AML-193 (cell line): ENCODE measurements at regions not wholly inside any gene's neighbourhood (a gene's known extent, or its start where the extent isn't known, plus 50 kb on each side); places are given as distances from the start of the nearest gene placed in this dataset.

Experiments
- DNase-seq, 2 experiments: peaks; one replicate each; lab custom pipeline; 2025; lab: John Stamatoyannopoulos, UW

DNA sequence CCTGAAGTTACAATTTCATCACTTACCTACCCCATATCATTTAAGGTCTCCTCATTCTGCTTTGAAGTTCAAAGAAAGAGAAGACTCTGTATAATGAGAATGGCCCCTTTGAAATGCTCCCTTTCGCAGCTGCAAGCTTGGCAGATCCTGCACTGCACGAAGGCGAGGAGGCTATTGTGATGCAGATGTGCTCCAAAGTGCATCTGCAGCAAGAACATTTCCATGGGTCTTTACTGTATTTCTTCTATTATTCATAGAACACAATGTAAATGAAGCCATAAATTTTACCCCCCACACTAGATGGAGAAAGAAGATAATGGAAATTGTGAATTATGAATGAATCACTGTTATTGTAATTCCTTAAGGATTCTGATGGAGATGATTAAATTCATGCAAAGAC lies 178.7 kb downstream of the CHD9NB start:
- DNase-seq: no peak

DNA sequence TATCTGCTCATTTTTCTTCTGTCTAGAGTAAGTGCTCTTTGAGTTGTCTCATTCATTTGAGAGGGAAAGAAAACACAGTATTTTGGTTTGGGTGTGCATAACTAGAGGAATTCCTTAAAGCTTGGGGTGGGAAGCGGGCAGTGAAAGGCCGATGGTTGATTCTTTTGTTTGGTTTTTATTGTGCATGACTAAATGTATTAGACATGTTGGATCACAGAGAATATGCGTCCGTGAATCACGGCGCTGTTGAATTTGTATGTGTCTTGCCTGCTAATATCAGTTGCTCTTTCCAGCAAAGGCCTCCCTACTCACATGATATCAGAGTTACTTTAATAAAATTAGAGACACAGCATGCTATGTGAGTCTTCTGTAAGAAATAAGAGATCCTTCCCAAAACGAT lies 180.0 kb downstream of the CHD9NB start:
- no peak for DNase-seq

- DNase-seq: no peak
These were observed 181.2 kb downstream of the CHD9NB start for GRCh38 chr16:52871481-52871880.

DNA sequence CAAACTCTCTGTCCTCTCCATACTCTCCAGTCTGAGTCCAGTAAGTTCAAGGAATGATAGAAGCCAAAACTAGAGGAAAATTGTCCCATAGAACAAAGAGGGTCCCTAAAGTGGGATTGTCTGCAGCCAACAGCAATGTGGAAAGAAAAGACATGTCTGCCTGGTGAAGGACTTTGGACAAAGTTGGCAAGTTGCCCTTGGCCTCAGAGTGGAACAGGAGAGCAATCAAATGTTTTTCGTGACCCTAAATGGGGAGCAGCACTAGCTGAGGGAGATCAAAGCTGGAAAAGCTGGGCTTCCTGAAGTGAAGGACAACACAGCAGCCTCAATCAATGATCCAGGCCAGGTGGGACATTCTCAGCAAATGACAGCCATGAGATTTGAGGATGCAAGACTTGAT lies 183.5 kb downstream of the CHD9NB start:
- DNase-seq: no peak

- DNase-seq: no peak
These were observed 189.7 kb downstream of the CHD9NB start for GRCh38 chr16:52863000-52863399.

GRCh38 chr16:52861614-52862022 lies 191.1 kb downstream of the CHD9NB start:
- no peak for DNase-seq

- no peak for DNase-seq
These were observed 197.2 kb downstream of the CHD9NB start for GRCh38 chr16:52855463-52855862.

DNA sequence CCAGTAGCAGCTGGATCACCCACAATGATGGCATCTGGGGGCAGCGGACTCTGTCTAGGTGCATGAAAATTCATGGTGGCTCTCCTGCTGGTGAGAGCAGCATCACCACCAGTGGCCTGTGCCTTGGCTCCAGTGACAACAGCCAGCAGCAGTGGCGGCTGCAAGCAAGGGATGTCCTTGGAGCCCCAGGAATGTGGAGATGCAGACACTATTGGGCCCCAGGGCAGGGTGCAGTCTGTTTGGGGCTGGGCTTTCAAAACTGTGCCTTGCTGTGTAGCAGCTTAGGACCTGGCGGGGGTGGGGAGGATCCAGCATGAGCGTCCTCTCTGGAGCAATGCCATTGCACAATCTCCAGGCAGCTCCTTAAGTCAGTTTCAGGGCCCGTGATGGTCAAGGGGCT lies 199.7 kb downstream of the CHD9NB start:
- no peak for DNase-seq

DNA sequence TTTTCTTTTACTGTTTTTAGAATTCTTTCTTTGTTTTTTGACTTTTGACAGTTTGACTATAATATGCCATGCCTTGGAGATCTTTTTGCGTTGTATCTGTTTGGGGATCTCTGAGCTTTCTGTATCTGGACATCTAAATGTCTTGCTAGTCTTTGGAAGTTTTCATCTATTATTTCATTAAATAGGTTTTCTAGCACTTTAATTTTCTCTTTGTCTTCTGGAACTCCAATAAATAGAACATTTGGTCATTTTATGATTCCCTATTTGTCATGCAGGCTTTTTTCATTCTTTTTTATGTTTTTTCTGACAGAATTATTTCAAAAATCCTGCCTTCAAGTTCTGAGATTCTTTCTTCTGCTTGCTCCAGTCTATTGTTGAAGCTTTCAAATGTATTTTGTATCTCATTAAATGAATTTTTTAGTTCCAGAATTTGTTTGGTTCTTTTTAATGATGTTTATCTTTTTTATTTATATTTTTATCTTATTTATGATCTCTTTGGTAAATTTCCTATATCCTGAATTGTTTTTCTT lies 201.4 kb downstream of the CHD9NB start:
- no peak for DNase-seq

GRCh38 chr16:52843381-52843780 lies 209.3 kb downstream of the CHD9NB start:
- DNase-seq: no peak

GRCh38 chr16:52837251-52837650 lies 215.4 kb downstream of the CHD9NB start:
- no peak for DNase-seq

DNA sequence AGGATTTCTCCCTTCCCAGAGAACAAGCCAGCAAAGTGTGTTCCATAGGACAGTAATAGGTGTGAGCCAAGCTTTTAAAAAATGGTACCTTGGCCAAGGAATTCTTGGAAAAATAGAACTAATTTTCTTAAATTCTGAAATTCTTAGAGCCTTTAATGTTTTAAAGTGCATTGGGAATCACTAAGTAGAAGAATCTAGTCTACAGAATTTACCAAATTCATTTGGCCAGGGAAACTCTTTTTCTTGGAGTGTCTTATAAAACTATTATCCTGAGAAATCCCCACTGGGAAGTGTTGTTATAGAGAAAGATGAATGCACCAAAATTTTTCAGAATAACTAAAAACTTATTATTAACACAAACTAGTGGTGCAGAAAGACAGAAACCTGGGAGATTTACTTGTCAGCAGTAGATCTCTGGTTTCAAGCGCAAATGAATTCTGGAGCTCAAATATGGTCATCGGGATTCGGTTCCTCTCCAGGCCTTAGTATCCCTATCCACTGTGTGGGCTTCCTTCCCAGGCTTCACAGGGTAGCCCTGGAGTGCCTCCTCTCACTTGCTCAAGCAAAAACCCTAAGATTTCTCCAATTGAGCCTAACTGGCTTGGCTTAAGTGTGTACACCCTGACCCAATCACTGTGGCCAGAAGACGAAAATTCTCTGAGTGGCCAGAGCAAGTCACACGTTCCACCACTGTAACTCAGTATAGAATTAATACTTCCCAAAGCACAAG lies 217.8 kb downstream of the CHD9NB start:
- no peak for DNase-seq

DNA sequence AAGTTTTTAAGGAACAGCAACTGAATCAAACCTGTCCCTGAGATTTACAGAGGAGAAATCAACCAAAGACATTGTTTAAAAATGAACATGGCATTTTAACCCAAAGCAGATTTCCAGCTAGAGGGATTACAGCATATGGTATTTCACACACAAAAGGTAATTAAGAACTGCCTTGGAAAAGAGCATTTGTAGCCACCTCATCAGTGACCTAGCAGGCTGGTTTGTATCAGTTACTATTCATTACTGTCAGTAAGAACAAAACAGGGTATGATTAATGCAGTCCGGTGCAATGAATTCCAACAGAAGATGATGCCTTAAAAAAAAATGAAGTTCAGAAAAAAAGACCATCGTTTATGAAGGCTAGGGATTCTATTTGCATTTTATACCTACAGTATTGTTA lies 219.9 kb downstream of the CHD9NB start:
- no peak for DNase-seq

GRCh38 chr16:52827456-52827855 lies 225.2 kb downstream of the CHD9NB start:
- no peak for DNase-seq

GRCh38 chr16:52825892-52826291 lies 226.8 kb downstream of the CHD9NB start:
- no peak for DNase-seq

GRCh38 chr16:52819808-52820207 lies 232.9 kb downstream of the CHD9NB start:
- no peak for DNase-seq

- no peak for DNase-seq
These were observed 233.3 kb downstream of the CHD9NB start for GRCh38 chr16:52819405-52819804.

GRCh38 chr16:52817696-52818095 lies 235.0 kb downstream of the CHD9NB start:
- no peak for DNase-seq

- DNase-seq: no peak
These were observed 235.7 kb downstream of the CHD9NB start for GRCh38 chr16:52816993-52817392.

GRCh38 chr16:52812678-52813556 lies 239.8 kb downstream of the CHD9NB start:
- DNase-seq: no peak

- DNase-seq: no peak
These were observed 247.0 kb downstream of the CHD9NB start for GRCh38 chr16:52805559-52806168.

GRCh38 chr16:52800432-52800831 lies 252.3 kb downstream of the CHD9NB start:
- no peak for DNase-seq

DNA sequence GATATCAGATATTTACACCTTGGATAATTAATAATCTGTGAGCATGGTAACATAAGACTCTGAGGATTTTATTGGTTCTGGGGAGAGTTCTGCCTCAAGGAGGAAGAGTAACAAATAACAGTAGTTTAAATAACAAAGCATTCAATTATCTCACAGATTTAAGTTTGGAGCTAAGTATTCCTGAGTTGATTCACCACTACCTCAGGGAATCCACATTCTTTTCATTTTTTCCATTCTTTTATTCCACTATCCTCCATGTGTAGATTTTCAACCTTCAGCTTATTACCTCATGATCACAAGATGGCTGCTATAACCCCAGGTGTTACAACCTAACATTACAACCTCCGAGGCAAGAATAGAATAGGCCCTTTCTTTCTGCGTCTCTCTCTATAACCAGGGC lies 252.2 kb upstream of the TOX3 start:
- DNase-seq: no peak
